ENCODE measurements at regions not wholly inside any gene's neighbourhood (a gene's known extent, or its start where the extent isn't known, plus 50 kb on each side); places are given as distances from the start of the nearest gene placed in this dataset.

GRCh38 chr7:80017101-80017698 is 117.4 kb upstream of the GNAI1 start:
- no TSS peak for BruUV-seq (replicated peaks)
- POLR2A ChIA-PET = no interaction called here
- H4K20me1 ChIP-seq (replicated peaks; ENCODE audit: control insufficient read depth, extremely low read depth, insufficient read depth, low read length) = no peaks in the 10 kb centered on the region
- no peaks in the 10 kb centered on the region for H3K27me3 ChIP-seq (ENCODE audit: control insufficient read depth in 2 of 2, insufficient read depth in 2 of 2, low read length in 2 of 2)
- FAIRE-seq (no peak), DNase-seq (ENCODE audit: low read depth, low spot score) (no peak)
- no peaks in the 10 kb centered on the region for H3K36me3 ChIP-seq (ENCODE audit: control insufficient read depth in 2 of 2, extremely low read depth in 1 of 2, insufficient read depth in 2 of 2, low read length in 2 of 2)
- dilution Hi-C loops (cut with MboI; ENCODE audit: extremely low pct_ligation_motif_present, low sequenced_read_pairs) (no loop called here), intact Hi-C loops (cut with micrococcal nuclease) (loop anchor here (5.0 kb wide), 1 partner anchor 565 kb away; the partner anchor contains the start of gene MAGI2)
- no peaks in the 10 kb centered on the region for H3K4me1 ChIP-seq (ENCODE audit: control insufficient read depth, extremely low read depth, insufficient read depth, low read length)
- no peak overlapping the region for H2AFZ ChIP-seq (ENCODE audit: low read depth, low read length)
- no peak overlapping the region for H3K27ac ChIP-seq (ENCODE audit: insufficient read depth, low read depth, low read length)
- H3K9me3 ChIP-seq (replicated peaks; ENCODE audit: control insufficient read depth, insufficient read depth, low read length) = no peaks in the 10 kb centered on the region
- no peak overlapping the region for H3K4me2 ChIP-seq (ENCODE audit: insufficient read depth, low read length)
- H3K4me3 ChIP-seq (replicated peaks in 1 of 3; ENCODE audit: insufficient read depth in 1 of 3, low read depth in 1 of 3, low read length in 3 of 3) = no peak overlapping the region
- no peak overlapping the region for H3K9ac ChIP-seq (replicated peaks; ENCODE audit: extremely low read depth, insufficient read depth, low read length)
- H3K9me1 ChIP-seq (replicated peaks; ENCODE audit: control insufficient read depth, extremely low read depth, insufficient read depth, low read length) = no peaks in the 10 kb centered on the region
- TF ChIP-seq MYC (IDR thresholded peaks at IDR 0.05; ENCODE audit: low read depth, low read length) (no peak), GATA2 (IDR thresholded peaks at IDR 0.05; ENCODE audit: insufficient read depth, insufficient read length, low read depth, low read length) (no peak), POLR2AphosphoS5 (IDR thresholded peaks at IDR 0.05; ENCODE audit: insufficient read depth, low read depth, low read length) (no peak), EZH2 (IDR thresholded peaks at IDR 0.05; ENCODE audit: borderline replicate concordance, low read depth, low read length, severe bottlenecking) (no peak), POLR2A (IDR thresholded peaks at IDR 0.05; ENCODE audit: low read depth, low read length) (no peak), FOS (IDR thresholded peaks at IDR 0.05; ENCODE audit: borderline replicate concordance, insufficient read depth, low read length) (no peak), CTCF (IDR thresholded peaks at IDR 0.05; ENCODE audit: extremely low read depth in 1 of 2, insufficient read depth in 1 of 2, low read depth in 1 of 2, low read length in 2 of 2) (no peak), MAX (IDR thresholded peaks at IDR 0.05; ENCODE audit: insufficient read depth, insufficient read length) (no peak), JUN (IDR thresholded peaks at IDR 0.05; ENCODE audit: borderline replicate concordance, insufficient read depth, insufficient read length, low read depth) (no peak)
- H3K79me2 ChIP-seq (ENCODE audit: control insufficient read depth, insufficient read depth, low read length) = no peaks in the 10 kb centered on the region
- CTCF ChIA-PET = interaction anchor here (1.4 to 4.7 kb wide), 2 partner anchors 212 to 719 kb away, joined by 6 to 24 read pairs; no protein-coding TSS in a partner anchor

Data from endothelial cell of umbilical vein (primary cell).